ENCODE measurements at regions not wholly inside any gene's neighbourhood (a gene's known extent, or its start where the extent isn't known, plus 50 kb on each side); places are given as distances from the start of the nearest gene placed in this dataset.

GRCh38 chr10:24104895-24105294 lies 104.0 kb upstream of the KIAA1217 start:
- no TSS peak for BruUV-seq (replicated peaks)
- intact Hi-C loops (cut with micrococcal nuclease) (no loop called here), dilution Hi-C loops (cut with MboI; ENCODE audit: extremely low pct_ligation_motif_present, low sequenced_read_pairs) (no loop called here)
- Histone ChIP-seq H3K27me3 (ENCODE audit: control insufficient read depth in 2 of 2, insufficient read depth in 2 of 2, low read length in 2 of 2) (no peaks in the 10 kb centered on the region), H3K4me2 (ENCODE audit: insufficient read depth, low read length) (no peak overlapping the region), H3K9me1 (replicated peaks; ENCODE audit: control insufficient read depth, extremely low read depth, insufficient read depth, low read length) (no peaks in the 10 kb centered on the region), H3K79me2 (ENCODE audit: control insufficient read depth, insufficient read depth, low read length) (no peaks in the 10 kb centered on the region), H2AFZ (ENCODE audit: low read depth, low read length) (no peak overlapping the region), H3K36me3 (ENCODE audit: control insufficient read depth in 2 of 2, extremely low read depth in 1 of 2, insufficient read depth in 2 of 2, low read length in 2 of 2) (no peaks in the 10 kb centered on the region), H3K9me3 (replicated peaks; ENCODE audit: control insufficient read depth, insufficient read depth, low read length) (no peaks in the 10 kb centered on the region), H3K4me3 (replicated peaks in 1 of 3; ENCODE audit: insufficient read depth in 1 of 3, low read depth in 1 of 3, low read length in 3 of 3) (no peak overlapping the region), H3K27ac (ENCODE audit: insufficient read depth, low read depth, low read length) (no peak overlapping the region), H3K9ac (replicated peaks; ENCODE audit: extremely low read depth, insufficient read depth, low read length) (no peak overlapping the region), H4K20me1 (replicated peaks; ENCODE audit: control insufficient read depth, extremely low read depth, insufficient read depth, low read length) (no peaks in the 10 kb centered on the region), H3K4me1 (ENCODE audit: control insufficient read depth, extremely low read depth, insufficient read depth, low read length) (no peaks in the 10 kb centered on the region)
- TF ChIP-seq JUN (IDR thresholded peaks at IDR 0.05; ENCODE audit: borderline replicate concordance, insufficient read depth, insufficient read length, low read depth) = no peak
- no peak for TF ChIP-seq GATA2 (IDR thresholded peaks at IDR 0.05; ENCODE audit: insufficient read depth, insufficient read length, low read depth, low read length)
- FAIRE-seq = no peak
- no peak for DNase-seq (ENCODE audit: low read depth, low spot score)
- ChIA-PET POLR2A (no interaction called here), CTCF (no interaction called here)

- CTCF ChIA-PET = no interaction called here
- BruUV-seq (replicated peaks) = no TSS peak
- dilution Hi-C loops (cut with MboI; ENCODE audit: extremely low pct_ligation_motif_present, low sequenced_read_pairs) = no loop called here
Observed at GRCh38 chr10:24113901-24114300, 95.0 kb upstream of the KIAA1217 start.

More at GRCh38 chr10:24113901-24114300, 95.0 kb upstream of the KIAA1217 start:
- Histone ChIP-seq H3K9ac (replicated peaks; ENCODE audit: extremely low read depth, insufficient read depth, low read length) (no peak overlapping the region), H3K9me3 (replicated peaks; ENCODE audit: control insufficient read depth, insufficient read depth, low read length) (no peaks in the 10 kb centered on the region), H3K4me1 (ENCODE audit: control insufficient read depth, extremely low read depth, insufficient read depth, low read length) (no peaks in the 10 kb centered on the region), H4K20me1 (replicated peaks; ENCODE audit: control insufficient read depth, extremely low read depth, insufficient read depth, low read length) (no peaks in the 10 kb centered on the region), H3K9me1 (replicated peaks; ENCODE audit: control insufficient read depth, extremely low read depth, insufficient read depth, low read length) (no peaks in the 10 kb centered on the region), H3K27ac (ENCODE audit: insufficient read depth, low read depth, low read length) (no peak overlapping the region), H3K4me3 (replicated peaks in 1 of 3; ENCODE audit: insufficient read depth in 1 of 3, low read depth in 1 of 3, low read length in 3 of 3) (no peak overlapping the region), H3K4me2 (ENCODE audit: insufficient read depth, low read length) (no peak overlapping the region), H3K36me3 (ENCODE audit: control insufficient read depth in 2 of 2, extremely low read depth in 1 of 2, insufficient read depth in 2 of 2, low read length in 2 of 2) (no peaks in the 10 kb centered on the region), H2AFZ (ENCODE audit: low read depth, low read length) (no peak overlapping the region), H3K79me2 (ENCODE audit: control insufficient read depth, insufficient read depth, low read length) (no peaks in the 10 kb centered on the region), H3K27me3 (ENCODE audit: control insufficient read depth in 2 of 2, insufficient read depth in 2 of 2, low read length in 2 of 2) (no peaks in the 10 kb centered on the region)
- intact Hi-C loops (cut with micrococcal nuclease) = no loop called here
- FAIRE-seq = no peak
- POLR2A ChIA-PET = no interaction called here
- no peak for DNase-seq (ENCODE audit: low read depth, low spot score)
- TF ChIP-seq POLR2AphosphoS5 (IDR thresholded peaks at IDR 0.05; ENCODE audit: insufficient read depth, low read depth, low read length) = no peak
- TF ChIP-seq JUN (IDR thresholded peaks at IDR 0.05; ENCODE audit: borderline replicate concordance, insufficient read depth, insufficient read length, low read depth) = no peak
- no peak for TF ChIP-seq POLR2A (IDR thresholded peaks at IDR 0.05; ENCODE audit: low read depth, low read length)
- no peak for TF ChIP-seq MYC (IDR thresholded peaks at IDR 0.05; ENCODE audit: low read depth, low read length)
- no peak for TF ChIP-seq MAX (IDR thresholded peaks at IDR 0.05; ENCODE audit: insufficient read depth, insufficient read length)
- TF ChIP-seq GATA2 (IDR thresholded peaks at IDR 0.05; ENCODE audit: insufficient read depth, insufficient read length, low read depth, low read length) = no peak
- TF ChIP-seq, protein P1, sequence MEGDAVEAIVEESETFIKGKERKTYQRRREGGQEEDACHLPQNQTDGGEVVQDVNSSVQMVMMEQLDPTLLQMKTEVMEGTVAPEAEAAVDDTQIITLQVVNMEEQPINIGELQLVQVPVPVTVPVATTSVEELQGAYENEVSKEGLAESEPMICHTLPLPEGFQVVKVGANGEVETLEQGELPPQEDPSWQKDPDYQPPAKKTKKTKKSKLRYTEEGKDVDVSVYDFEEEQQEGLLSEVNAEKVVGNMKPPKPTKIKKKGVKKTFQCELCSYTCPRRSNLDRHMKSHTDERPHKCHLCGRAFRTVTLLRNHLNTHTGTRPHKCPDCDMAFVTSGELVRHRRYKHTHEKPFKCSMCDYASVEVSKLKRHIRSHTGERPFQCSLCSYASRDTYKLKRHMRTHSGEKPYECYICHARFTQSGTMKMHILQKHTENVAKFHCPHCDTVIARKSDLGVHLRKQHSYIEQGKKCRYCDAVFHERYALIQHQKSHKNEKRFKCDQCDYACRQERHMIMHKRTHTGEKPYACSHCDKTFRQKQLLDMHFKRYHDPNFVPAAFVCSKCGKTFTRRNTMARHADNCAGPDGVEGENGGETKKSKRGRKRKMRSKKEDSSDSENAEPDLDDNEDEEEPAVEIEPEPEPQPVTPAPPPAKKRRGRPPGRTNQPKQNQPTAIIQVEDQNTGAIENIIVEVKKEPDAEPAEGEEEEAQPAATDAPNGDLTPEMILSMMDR (IDR thresholded peaks at IDR 0.05; ENCODE audit: extremely low read depth in 1 of 2, insufficient read depth in 1 of 2, low read depth in 1 of 2, low read length in 2 of 2) = no peak
- TF ChIP-seq EZH2 (IDR thresholded peaks at IDR 0.05; ENCODE audit: borderline replicate concordance, low read depth, low read length, severe bottlenecking) = no peak
- TF ChIP-seq FOS (IDR thresholded peaks at IDR 0.05; ENCODE audit: borderline replicate concordance, insufficient read depth, low read length) = no peak
